Astrocyte (in vitro differentiated cells and primary cell): ENCODE measurements at regions not wholly inside any gene's neighbourhood (a gene's known extent, or its start where the extent isn't known, plus 50 kb on each side); places are given as distances from the start of the nearest gene placed in this dataset.

ENCODE experiments used
- EZH2 ChIP-seq: IDR thresholded peaks from 2 replicates; pipeline ENCODE4 v1.6.1; 2012; ENCODE audit warnings: mild to moderate bottlenecking, low read length, inconsistent platforms; ENCODE audit not compliant: insufficient read depth
- TF ChIP-seq, protein P1 (sequence below): IDR thresholded peaks from 2 replicates; pipeline ENCODE4 v1.5.1; 2011; ENCODE audit warnings: low read depth, mild to moderate bottlenecking, inconsistent platforms, low read length, moderate library complexity; ENCODE audit not compliant: insufficient read depth

DNA sequence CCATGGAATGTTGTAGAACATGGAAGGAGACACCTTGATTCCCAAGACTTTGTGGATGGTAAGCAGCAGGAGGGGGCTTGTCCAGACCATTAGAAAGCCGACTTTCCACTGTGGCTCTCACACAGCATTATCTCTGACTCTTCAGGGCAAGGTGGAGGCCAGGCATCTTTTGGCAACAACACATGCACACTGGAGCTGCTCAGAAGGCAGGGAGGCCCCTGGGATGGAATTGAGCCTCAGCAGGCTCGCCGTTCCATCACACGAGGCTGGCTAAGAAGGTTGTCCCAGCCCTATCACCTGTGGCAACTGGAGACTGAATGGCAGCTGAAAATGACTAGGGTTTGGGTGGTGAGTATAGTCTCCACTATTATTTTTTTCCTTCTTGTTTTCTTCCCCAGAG, 76.3 kb upstream of the TMEM45B start:
- TF ChIP-seq, protein P1, sequence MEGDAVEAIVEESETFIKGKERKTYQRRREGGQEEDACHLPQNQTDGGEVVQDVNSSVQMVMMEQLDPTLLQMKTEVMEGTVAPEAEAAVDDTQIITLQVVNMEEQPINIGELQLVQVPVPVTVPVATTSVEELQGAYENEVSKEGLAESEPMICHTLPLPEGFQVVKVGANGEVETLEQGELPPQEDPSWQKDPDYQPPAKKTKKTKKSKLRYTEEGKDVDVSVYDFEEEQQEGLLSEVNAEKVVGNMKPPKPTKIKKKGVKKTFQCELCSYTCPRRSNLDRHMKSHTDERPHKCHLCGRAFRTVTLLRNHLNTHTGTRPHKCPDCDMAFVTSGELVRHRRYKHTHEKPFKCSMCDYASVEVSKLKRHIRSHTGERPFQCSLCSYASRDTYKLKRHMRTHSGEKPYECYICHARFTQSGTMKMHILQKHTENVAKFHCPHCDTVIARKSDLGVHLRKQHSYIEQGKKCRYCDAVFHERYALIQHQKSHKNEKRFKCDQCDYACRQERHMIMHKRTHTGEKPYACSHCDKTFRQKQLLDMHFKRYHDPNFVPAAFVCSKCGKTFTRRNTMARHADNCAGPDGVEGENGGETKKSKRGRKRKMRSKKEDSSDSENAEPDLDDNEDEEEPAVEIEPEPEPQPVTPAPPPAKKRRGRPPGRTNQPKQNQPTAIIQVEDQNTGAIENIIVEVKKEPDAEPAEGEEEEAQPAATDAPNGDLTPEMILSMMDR, result no peak
- TF ChIP-seq EZH2, result no peak
